ENCODE measurements at regions not wholly inside any gene's neighbourhood (a gene's known extent, or its start where the extent isn't known, plus 50 kb on each side); places are given as distances from the start of the nearest gene placed in this dataset.
"Not testable (repeated sequence)": the region's sequence is repeated elsewhere in the genome, so short reads cannot be mapped to it uniquely, and the experiment has no call there.

DNA sequence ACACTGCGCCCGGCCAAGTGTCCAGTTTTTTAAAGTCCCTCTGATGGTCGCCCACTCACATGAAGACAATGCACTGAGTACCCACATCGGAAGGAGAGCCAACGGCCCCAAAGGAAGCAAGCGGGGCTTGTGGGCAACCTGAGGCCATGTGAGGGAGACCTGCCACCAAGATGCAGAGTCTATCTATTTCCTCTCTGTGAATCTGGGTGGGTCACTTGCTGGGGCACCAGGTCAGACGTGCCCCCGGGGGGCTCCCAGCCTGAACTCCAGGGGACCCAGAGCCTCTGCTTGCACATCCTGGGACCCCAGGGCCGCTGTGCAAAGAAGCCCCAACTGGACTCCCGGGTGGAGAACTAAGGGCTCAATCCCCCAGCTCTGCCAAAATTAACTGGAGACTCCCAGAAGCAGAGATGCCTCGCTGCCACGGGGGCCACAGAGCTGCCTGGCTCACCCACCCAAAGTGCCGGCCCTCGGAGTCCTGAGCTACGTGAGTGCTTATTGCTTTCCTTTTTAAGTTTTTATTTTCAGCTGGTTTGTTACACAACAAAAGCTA lies 106.4 kb downstream of the BRD1 start:
- DNase-seq, result no peak

GRCh38 chr22:49720279-49720959 lies 107.3 kb downstream of the BRD1 start:
- DNase-seq, result no peak

- DNase-seq, result no peak
Measured at GRCh38 chr22:49719046-49719445, 108.6 kb downstream of the BRD1 start.

GRCh38 chr22:49718396-49718795 lies 109.3 kb downstream of the BRD1 start:
- no peak for DNase-seq

DNA sequence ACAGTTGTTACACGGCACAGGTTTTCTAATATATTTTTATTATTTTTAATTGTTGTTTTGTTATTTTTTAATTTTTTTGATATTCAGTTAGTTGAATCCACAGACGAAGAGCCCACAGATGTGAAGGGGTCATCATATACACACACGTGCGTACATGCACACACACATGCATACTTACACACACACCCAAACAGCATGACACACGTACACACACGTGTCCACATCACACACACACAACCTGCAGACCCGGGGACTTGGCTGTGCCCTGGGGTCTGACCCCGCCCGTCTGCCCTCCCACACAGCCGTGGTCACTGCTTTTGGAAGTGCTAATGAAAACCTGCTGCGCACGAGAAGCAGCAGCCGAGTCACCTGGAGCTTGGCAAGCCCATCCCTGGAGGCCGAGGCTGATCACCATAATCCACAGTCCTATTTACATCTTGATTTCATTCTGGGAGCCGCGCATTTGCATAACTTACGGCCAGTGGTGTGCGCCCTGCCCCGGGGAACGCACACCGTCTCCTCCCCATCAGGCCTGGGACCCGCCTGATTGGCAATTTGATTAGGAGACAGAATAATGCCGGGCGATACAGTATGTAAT lies 110.3 kb downstream of the BRD1 start:
- no peak for DNase-seq

DNA sequence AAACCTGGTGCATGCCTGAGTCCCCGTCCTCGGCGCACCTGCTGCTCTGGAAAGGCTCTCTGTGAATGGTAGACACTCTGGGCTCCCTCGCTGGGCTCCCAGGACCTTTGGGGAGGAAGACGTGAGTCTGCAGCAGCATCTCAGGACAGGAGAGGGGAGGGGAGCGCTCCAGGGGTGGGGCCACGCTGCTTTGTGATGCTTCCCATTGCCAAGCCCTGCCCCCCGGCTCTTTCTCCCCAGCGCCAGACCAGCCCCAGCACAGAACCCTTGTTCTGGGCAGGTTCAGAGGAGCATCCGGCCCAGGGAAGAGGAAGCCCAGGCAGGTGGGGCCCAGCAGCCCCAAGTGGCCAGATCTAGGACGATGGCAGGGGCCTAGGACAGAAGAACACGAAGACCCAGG lies 111.2 kb downstream of the BRD1 start:
- no peak for DNase-seq

- no peak for DNase-seq
Measured at GRCh38 chr22:49715450-49715849, 112.2 kb downstream of the BRD1 start.

GRCh38 chr22:49713003-49713402 lies 114.7 kb downstream of the BRD1 start:
- DNase-seq, result no peak

DNA sequence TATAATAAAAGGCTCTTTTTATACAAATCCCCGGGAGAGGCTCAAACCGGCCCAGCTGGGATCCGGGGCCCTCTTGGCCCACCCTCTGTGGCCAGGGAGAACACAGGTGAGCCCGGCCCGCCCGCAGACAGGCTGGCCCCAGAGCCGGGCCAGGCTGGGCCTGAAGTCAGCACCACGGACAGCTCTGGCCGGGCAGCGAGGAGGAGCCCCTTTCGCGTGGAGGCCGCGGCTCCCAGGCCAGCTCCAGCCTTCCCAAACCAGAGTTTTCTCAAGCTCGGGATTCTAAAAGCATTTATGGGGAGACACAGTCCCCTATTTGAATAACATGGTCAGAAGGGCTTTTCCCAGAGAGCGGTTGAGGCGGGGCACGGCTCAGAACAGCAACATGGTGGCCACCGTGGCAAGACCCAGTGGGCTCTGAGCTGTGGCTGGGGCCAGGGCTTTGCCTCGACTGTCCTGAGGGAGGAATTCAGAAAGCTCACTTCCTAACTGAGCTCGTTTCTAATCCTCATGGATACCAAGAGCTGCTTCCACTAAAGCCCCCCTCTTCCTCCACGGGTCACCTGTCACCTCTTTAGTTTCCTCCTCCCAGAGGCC lies 115.4 kb downstream of the BRD1 start:
- DNase-seq, result no peak

GRCh38 chr22:49710746-49711145 lies 116.9 kb downstream of the BRD1 start:
- no peak for DNase-seq

DNA sequence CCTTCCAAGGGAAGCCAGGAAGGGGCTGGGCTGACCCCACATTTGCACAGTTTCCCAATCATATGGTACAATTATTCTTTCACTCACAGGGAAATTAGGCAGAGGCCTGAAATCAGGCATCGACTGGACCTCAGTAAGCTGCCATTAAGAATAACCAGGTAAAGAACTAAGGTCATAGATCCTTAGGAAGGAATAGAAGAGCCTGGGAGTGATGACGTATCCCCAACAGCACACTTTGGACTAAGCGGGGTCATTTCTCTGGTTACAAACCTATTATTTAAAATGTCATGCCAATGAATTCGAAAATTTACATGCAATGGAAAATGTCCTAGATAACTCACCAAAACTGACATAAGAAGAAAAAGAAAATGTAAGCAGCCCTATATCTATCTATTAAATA lies 118.2 kb downstream of the BRD1 start:
- DNase-seq, result no peak

DNA sequence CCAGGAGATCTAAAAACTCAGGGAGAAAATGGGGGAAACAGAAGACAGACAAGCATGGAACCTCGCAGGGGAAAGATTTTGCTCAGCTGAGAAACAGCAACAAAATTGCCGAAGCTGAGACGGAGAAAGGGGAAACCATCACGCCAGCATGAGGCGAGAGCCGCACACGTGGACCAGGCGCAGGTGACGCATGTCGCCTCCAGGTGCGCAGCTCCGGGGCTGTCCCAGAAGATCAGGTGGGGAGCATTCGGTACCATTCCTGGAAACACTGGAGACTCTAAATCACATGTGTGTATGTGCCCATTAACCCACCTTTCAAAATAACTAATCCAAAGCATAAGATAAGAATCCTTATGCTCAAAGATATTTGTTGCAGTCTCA lies 121.7 kb downstream of the BRD1 start:
- no peak for DNase-seq

DNA sequence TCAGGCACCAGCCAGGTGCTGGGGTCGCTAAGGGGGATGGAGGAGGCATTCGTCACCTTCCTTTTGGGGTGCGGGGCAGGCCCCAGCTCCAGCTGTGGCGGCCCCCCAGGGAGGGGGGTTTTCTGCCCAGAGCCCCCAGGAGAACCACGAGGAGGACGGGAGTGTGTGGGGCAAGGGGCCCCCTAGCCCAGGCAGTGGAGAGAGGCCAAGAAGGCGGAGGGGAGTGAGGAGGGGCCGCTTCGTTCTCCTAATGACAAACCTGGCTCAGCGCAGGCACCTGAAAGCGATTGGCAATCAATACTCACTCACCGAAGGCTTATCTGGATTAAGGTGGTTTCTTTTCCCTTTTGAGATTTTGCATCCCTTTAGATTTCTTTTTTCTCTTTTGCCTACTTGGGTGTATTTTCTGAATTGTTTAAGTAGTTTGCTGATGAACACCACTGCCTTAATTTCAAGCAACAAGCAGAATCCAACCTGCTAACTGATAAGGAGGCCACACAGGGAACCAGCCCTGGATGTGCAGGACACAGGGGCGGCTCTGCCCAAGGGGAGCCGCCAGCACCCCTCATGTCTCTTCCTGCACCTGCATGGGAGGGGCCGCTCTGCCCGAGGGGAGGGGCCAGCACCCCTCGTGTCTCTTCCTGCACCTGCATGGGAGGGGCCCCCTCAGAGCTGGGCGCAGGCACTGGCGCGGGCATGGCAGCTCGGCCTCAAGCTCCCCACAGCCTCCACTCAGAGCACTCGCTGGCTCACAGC lies 122.3 kb downstream of the BRD1 start:
- no peak for DNase-seq

DNA sequence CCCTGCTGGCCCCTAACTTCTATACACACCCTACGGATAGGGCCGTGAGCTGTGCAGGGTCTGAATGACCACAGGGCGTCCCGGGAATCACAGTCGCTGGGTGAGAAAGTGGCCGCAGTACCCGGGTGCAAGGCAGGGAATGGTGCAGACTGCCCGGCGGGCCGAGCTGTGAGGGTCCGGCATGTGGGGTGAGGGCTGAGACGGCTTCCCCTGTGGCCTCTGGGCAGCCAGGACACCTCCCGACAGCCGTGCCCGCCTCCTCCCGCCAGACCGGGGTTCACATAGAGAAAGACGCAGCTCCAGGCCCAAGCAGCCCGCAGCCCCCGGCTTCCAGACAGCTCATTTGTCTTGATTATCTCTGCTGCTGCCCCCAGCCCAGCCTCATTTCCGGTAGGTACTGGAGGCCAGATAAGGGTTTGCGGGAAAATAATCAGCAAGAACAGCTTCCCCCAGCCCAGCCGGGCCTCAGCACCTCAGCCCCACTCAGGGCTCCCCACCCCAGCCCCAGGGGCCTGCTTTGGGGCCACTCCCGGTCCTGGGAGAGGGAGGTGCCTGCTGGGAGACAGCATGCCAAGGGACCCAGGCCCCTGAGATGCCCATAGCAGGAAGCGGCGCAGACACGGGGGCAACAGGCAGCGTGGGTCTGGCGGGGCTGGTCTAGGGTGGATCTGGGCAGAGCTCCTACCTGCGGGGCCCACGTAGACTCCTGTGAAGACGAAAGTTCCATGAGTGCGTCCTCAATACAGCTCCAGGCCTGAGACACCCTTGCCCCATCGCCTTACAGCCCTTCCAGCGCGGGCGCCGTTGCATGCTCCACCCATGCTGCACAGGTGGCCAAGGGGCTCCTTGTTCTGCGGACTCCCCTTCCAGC lies 123.1 kb downstream of the BRD1 start:
- DNase-seq, result no peak

- DNase-seq, result no peak
Measured at GRCh38 chr22:49703990-49704344, 123.7 kb downstream of the BRD1 start.

GRCh38 chr22:49703505-49703904 lies 124.2 kb downstream of the BRD1 start:
- DNase-seq, result no peak

DNA sequence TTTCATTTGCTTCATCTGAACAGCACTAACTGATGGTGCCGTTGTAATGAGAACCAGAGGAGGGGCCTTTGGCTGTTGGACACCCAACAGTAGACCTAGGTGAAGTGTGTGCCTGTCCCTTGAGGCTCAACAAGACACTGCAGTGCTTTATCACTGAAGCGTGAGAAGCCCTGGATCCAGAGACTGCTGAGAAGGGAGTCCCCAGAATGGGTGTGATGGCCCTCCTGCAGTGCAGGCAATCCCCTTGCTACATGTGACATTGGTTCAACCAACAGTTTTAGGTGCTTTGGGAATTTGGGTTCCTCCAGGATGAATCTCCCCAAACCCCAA lies 125.6 kb downstream of the BRD1 start:
- DNase-seq, result no peak

- no peak for DNase-seq
Measured at GRCh38 chr22:49701380-49702067, 126.1 kb downstream of the BRD1 start.

DNA sequence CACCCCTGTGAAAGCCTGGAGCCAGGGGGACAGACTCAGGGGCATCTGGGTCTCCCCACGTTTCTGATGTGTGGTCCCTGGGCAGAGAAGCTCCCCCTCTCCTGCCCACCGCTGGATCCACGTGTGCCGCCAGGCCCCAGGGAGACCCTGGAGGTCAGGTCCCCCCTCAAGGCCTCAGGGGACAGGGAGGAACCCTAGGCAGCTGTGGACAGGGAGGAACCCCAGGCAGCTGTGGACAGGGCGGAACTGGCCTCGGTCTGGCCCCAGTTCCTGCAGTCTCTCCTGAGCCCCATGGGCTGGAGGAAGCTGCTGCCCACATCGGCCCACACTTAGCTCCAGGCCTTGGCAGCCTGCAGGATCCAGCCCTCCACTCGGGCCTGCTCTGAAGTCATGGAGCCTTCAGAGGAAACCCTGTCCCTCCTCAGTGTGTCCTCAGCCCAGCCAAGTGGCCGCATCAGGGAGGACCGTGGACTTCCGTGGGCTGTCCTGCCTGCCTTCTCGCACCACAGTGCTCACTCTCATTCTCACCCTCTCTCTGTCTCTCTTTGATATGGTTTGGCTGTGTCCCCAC lies 127.7 kb downstream of the BRD1 start:
- DNase-seq, result no peak

DNA sequence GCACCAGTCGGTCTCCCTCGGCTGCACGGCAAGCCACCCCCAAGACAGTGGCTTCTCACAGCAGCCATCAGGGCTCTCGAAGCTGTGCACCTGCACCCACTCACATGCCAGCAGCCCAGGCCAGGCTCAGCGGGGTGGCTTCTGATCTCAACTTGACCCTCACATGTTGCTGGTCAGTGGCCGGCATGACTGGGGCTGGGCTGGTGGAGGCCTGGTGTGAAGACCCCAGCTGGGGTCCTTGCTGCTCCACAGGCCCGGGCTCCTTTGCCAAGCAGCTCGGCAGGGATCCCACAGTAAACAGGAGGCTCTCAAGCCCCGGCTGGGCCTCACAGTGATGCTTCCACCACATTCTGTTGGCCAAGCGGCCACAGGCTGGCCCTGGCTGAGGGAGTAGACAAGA lies 128.2 kb downstream of the BRD1 start:
- no peak for DNase-seq

DNA sequence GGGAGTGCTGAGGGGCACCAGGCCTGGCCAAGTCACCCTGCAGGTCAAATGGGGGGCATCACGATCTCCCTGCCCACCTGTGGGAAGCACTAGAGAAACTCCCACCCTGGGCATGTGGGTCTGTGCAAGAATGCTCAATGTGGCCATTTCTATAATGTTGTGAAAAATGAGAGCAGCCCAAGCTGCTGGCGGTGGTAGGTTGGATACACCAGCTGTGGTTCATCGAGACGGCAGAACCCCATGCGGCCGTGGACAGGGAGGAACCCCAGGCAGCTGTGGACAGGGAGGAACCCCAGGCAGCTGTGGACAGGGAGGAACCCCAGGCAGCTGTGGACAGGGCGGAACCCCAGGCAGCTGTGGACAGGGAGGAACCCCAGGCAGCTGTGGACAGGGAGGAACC lies 129.1 kb downstream of the BRD1 start:
- not testable (repeated sequence) for DNase-seq

DNA sequence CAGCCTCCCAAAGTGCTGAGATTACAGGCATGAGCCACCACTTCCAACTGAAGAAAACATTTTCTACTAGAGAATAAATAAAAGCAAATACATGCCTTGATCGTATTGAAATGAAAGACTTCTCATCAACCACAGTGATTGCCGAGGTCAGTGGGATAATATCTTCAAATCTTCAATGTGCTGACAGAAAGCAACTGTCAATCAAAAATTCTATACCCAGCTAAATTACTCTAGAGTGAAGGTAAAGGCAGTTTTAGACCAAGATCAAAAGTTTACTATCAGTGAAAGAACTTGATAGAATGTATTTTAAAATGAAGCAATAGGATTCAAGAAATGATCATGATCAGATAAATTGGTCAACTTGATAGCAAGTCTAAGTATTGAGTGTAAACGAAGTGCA lies 130.6 kb downstream of the BRD1 start:
- no peak for DNase-seq
